ENCODE measurements at regions not wholly inside any gene's neighbourhood (a gene's known extent, or its start where the extent isn't known, plus 50 kb on each side); places are given as distances from the start of the nearest gene placed in this dataset.
"Not testable (repeated sequence)": the region's sequence is repeated elsewhere in the genome, so short reads cannot be mapped to it uniquely, and the experiment has no call there.

DNA sequence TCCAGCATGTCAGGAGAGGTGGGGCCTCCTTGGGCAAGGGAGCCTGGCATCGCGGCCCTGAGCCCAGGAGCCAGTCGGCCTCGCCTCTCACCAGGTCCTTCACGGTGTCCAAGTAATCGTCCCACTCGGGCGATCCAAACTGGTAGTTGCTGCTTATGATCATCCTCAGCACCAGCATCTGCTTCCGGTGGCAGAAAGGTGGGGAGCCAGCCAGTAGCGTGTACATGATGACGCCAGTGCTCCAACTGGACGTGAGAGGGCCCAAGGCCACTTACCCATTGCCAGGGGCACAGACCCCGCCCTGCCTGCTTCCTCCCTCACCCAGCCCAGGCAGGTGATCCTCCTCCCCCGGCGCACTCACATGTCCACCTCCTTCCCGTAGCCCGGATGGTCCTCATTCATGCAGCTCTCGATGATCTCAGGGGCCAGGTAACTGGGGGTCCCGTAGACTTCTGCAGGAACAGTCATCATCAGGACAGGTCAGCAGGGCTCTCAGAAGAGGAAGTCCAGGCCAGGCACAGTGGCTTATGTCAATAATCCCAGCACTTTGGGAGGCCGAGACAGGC, 214.7 kb downstream of the OR4C45 start:
- DNase-seq, result no peak

DNA sequence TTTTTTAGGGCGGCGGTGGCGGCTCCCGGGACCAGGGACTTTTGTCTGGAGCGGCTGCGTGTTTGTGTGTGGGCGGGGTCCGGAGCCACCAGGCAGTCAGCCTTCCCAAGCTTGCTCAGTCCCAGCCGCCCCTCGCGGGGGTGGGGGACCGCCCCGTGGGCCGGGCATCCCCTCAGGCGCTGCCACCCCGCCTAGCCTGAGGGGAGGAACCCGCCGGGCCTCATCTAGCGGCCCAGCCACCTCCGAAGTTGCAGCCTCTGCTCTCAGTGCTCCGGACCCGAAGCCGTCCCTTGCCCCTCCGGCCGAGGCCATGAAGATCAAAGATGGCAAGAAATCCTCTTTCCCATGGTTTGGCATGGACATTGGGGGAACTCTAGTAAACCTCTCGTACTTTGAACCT, 235.2 kb downstream of the OR4C45 start:
- DNase-seq, result no peak

DNA sequence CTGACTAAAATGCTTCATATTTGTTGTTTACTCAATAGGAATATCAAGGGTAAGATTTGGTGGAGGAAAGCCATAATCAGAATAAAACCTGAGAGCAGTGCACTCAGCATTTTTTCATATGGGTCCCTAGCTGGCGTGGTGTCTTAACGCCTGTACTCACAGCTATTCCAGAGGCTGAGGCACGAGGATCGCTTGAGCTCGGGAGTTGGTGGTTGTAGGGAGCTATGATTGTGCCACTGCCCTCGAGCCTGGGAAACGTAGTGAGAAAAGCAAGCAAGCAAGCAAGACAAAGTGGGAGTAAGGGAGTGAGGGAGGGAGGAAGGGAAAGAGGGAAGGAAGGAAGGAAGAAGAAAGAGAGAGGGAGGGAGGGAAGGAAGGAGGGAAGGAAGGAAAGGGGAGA, 242.5 kb downstream of the OR4C45 start:
- DNase-seq, result no peak

DNA sequence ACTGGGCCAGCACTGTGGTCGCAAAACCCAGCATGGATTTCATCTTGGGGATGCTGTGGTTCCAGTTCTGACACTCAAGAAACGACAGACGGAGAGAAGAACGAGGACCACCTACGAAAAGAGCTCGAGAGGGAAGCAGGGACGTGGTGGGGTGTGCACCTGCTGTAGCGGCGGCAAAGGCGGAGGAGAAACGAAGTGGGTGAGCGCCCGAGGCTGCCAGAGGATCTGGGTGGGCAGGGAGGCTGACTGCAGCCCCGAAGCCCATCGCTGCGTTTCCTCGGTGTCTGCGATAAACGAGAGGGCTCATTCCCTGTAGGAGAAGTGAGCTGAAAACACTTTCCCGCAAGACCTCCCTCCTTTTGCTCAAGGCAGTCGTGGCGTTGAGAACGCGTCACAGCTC, 246.1 kb downstream of the OR4C45 start:
- no peak for DNase-seq

DNA sequence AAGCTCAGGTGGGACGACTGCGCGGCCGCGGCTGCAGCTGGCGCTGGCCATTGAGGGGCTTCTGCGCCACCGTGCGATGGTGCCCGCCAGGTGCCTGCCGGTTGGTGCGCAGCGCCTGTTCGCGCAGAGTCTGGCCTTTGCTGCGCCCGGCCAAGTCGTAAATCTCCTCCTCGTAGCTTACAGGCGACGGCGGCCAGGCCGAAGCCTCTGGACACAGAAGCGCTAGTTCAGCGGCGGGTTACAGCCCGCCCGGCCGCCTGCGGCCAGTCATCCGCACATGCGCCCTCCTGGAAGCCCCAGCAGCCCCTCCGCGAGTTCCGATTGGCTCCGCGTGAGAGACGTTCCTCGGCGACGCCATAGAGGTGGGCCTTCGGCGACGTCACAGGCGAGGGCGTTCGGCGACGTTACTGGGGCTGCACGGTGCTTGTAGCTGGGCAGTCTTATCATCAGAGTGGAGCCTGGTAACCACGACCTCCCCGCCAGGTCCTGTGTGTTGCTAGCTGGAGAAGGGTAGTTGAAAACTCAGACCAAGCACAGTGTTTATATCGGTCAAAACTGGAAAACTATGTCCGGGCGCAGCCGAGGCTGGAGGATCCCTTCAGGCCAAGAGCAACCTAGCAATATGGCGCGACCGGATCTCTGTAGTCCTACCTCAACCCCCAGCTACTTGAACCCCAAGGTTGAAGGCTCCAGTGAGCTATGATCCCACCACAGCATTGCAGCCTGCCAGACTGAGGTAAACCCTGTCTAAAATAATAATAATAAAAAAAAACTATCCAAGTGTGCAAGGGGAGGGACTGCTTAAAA, 265.7 kb downstream of the OR4C45 start:
- DNase-seq, result no peak

DNA sequence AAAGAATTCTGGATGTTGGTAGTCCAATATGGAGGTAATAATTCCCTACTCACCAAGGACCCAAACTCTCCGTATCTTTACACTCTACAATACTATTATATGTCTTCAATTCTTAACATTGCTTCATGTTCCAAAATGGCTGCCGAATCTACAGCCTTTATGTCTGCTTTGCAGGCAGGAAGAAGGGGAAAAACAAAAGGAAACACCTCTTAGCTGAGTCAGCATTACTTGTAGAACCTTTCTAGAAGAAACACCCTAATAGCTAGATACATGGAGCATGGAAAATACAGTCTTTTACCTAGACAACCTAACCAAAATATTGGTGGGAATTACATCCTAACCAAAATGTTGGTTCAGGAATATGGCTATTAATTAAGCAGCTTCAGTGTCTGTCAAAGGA, 298.0 kb downstream of the OR4C45 start:
- not testable (repeated sequence) for DNase-seq

DNA sequence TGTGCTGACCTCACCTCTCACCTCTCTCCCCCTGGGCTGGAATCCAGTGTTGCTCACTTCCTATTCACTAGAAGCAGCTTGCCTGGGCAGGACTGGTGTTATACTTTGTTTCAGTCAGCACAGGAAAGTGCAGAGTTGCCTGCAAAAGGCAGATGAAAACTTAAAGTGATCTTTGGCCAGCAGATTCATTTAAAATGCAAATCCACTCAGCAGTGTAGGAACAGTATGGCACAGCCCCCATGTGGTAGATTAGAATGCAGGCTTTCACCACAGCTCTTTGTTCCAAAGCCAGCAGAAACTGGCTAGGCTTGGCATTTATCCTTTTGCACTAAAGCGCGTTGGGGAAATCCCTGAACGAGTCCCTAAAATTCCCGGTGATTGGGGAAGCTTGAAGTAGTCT, 301.2 kb downstream of the OR4C45 start:
- no peak for DNase-seq

DNA sequence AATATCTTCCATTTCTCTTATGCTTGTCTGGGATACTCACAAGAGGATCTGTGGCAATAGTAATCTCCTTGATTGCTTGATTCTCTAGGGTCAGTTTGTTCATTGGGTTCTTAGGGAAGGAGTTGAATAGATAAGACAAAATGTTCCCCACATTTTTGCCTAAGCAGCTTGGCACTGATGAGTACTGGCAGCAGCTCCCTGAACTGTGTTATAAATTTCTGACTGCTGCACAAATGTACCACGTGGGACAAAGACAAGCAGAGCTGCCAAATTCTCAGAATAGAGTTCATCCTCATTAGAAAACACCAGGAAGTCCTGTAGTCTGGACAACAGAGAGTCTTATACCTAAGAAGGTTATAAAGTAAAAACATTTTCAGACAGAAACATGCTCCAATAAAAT, 304.8 kb downstream of the OR4C45 start:
- not testable (repeated sequence) for DNase-seq

DNA sequence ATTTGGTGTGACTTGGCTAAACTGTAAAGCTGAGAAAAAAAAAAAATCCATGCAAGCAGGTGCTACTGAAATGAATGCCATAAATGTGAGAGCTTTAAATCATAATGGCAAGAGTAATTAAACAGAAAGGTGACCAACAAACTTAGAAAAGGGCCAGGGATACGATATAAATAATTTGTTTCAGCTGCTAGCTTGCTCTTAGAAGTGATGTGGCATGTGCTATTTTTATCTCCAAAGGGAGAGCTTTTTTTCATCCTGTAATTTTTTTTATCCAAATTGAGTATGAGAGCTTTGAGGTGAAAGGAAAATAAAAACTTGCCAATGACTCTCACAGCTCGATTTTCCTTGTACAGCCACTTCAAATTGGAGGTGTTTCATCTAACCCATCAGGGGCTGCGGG, 315.3 kb downstream of the OR4C45 start:
- DNase-seq, result not testable (repeated sequence)

DNA sequence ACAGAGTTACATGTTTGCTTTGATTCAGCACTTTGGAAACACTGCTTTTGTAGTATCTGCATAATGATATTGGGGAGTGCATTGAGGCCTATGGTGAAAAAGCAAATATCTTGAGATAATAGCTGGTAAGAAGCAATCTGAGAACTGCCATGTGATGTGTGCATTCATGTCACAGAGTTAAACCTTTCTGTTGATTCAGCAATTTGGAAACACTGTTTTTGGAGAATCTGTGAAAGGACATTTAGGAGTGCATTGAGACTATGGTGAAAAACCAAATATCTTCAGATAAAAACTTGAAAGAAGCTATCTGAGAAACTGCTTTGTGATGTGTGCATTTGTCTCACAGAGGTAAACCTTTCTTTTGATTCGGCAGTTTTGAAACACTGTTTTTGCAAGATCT, 346.8 kb downstream of the OR4C45 start:
- DNase-seq, result no peak

DNA sequence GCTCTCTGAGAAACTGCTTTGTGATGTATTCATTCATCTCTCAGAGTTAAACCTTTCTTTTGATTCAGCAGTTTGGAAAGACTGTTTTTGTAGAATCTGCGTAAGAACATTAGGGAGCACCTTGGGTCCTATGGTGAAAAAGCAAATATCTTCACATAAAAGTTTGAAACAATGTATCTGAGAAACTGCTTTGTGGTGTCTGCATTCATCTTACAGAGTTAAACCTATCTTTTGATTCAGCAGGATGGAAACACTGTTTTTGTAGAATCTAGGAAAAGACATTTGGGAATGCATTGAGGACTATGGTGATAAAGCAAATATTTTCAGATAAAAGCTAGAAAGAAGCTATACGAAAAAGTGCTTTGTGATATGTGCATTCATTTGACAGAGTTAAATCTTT, 361.3 kb downstream of the OR4C45 start:
- DNase-seq, result no peak

DNA sequence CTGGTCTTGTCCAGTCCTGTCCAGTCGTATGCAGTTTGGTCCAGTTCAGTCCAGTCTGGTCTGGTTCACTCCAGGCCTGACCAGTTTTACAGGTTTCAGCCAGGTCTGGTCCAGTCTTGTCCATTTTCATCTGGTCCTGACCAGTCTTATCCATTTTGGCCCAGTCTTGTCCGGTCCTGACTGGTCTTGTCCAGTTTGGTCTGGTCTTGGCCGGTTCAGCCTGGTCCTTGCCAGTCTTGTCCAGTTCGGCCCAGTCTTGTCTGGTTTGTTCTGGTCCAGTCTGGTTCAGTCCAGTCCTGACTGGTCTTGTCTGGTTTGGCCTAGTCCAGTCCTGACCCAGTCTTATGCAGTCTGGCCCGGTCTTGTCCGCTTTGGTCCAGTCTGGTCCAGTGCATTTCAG, 380.2 kb downstream of the OR4C45 start:
- DNase-seq, result no peak

DNA sequence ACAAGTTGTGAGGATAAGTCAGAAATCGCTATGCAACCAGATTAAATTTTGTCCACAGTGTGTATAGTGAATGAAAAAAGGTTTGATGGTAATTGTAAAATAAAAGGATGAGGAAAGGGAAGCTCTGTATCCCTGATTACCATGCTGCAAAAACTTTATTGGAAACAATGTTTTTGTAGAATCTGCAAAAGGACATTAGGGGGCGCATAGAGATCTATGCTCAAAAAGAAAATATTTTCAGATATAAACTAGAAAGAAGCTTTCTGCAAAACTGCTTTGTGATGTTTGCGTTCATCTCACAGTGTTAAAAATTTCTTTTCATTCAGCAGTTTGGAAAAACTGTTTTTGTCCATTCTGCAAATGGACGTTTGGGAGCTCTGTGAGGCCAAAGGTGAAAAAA, 390.5 kb downstream of the OR4C45 start:
- no peak for DNase-seq

Measured in hippocampal formation (tissue), 2 donors.